MM.1S (cell line): ENCODE measurements at regions not wholly inside any gene's neighbourhood (a gene's known extent, or its start where the extent isn't known, plus 50 kb on each side); places are given as distances from the start of the nearest gene placed in this dataset.
"Not testable (repeated sequence)": the region's sequence is repeated elsewhere in the genome, so short reads cannot be mapped to it uniquely, and the experiment has no call there.

Experiments used
- CTCF ChIP-seq: fragments of 300-600 bp; sonication (generic); IDR thresholded peaks from 2 replicates; pipeline ENCODE4 v1.5.1; 2016; ENCODE audit warnings: antibody characterized with exemption, low read length, mixed read lengths
- EZH2 ChIP-seq: fragments of 300-600 bp; sonication (generic); optimal IDR thresholded peaks from 2 replicates; pipeline ENCODE3; 2017; ENCODE audit warnings: low read depth, mild to moderate bottlenecking, antibody characterized with exemption, low read length, mixed read lengths
- EZH2phosphoT487 ChIP-seq: fragments of 300-600 bp; sonication (generic); IDR thresholded peaks from 2 replicates; pipeline ENCODE4 v1.6.1; 2018; ENCODE audit warnings: antibody characterized with exemption, low read length

- TF ChIP-seq CTCF, EZH2, EZH2phosphoT487: not testable (repeated sequence)
Measured at GRCh38 chr5:130294798-130295197, 390.5 kb downstream of the CHSY3 start.
